Liver (tissue), 8 donors: ENCODE measurements at regions not wholly inside any gene's neighbourhood (a gene's known extent, or its start where the extent isn't known, plus 50 kb on each side); places are given as distances from the start of the nearest gene placed in this dataset.

Experiments
- DNase-seq: peaks from one replicate; pipeline ENCODE4 v3.0.0-alpha.2; 2017; ENCODE audit warnings: low spot score
- H3K27ac ChIP-seq, 2 donors: one replicate each; pipeline ENCODE4 v1.7.0; 2013; ENCODE audit warnings: inconsistent platforms in 2 of 2, low read length in 2 of 2, control low read depth in 1 of 2, low read depth in 1 of 2, mild to moderate bottlenecking in 1 of 2
- H3K27me3 ChIP-seq, 4 donors: one replicate each; pipeline versions ENCODE4 v1.6.1 to v1.7.0; 2013; ENCODE audit warnings: low read length in 3 of 4, inconsistent platforms in 1 of 4, mild to moderate bottlenecking in 1 of 4, moderate library complexity in 1 of 4; ENCODE audit not compliant: control insufficient read depth in 4 of 4, insufficient read depth in 4 of 4
- H3K36me3 ChIP-seq, 4 donors: one replicate each; pipeline versions ENCODE4 v1.6.1 to v1.7.0; 2013; ENCODE audit warnings: low read length in 3 of 4, mild to moderate bottlenecking in 3 of 4, low read depth in 1 of 4, moderate library complexity in 1 of 4; ENCODE audit not compliant: control insufficient read depth in 4 of 4, insufficient read depth in 3 of 4
- H3K4me1 ChIP-seq, 4 donors: one replicate each; pipeline versions ENCODE4 v1.6.1 to v1.7.0; 2013; ENCODE audit warnings: low read length in 3 of 4, mild to moderate bottlenecking in 3 of 4, moderate library complexity in 1 of 4; ENCODE audit not compliant: control insufficient read depth in 4 of 4, insufficient read depth in 4 of 4
- H3K4me3 ChIP-seq, 3 donors: one replicate each; pipeline versions ENCODE4 v1.6.1 to v1.7.0; 2013; ENCODE audit warnings: low read length in 3 of 3, control low read depth in 1 of 3, low read depth in 1 of 3, mild to moderate bottlenecking in 1 of 3
- H3K9ac ChIP-seq, 2 donors: one replicate each; pipeline ENCODE4 v1.7.0; 2013; ENCODE audit warnings: low read length in 2 of 2, mild to moderate bottlenecking in 2 of 2, moderate library complexity in 2 of 2, control low read depth in 1 of 2, low read depth in 1 of 2
- H3K9me3 ChIP-seq, 4 donors: one replicate each; pipeline versions ENCODE4 v1.6.1 to v1.7.0; 2013; ENCODE audit warnings: low read length in 3 of 4; ENCODE audit not compliant: control insufficient read depth in 4 of 4
- ATF3 ChIP-seq: IDR thresholded peaks from 2 replicates; pipeline ENCODE4 v1.6.1; 2016; ENCODE audit warnings: antibody characterized with exemption
- CTCF ChIP-seq: fragments of 150-350 bp; IDR thresholded peaks from 2 replicates; pipeline ENCODE4 v1.5.1; 2017; ENCODE audit warnings: improper control_type of control experiment, low read depth, low read length; ENCODE audit not compliant: missing input control
- EGR1 ChIP-seq, 2 donors: IDR thresholded peaks; 2 replicates each; pipeline ENCODE4 v1.6.1; 2016 to 2018; ENCODE audit warnings: antibody characterized with exemption in 2 of 2, low read depth in 2 of 2
- FOXA1 ChIP-seq: IDR thresholded peaks from 2 replicates; pipeline ENCODE4 v1.6.1; 2016; ENCODE audit warnings: antibody characterized with exemption
- FOXA2 ChIP-seq: IDR thresholded peaks from 2 replicates; pipeline ENCODE4 v1.6.1; 2016; ENCODE audit warnings: antibody characterized with exemption
- GABPA ChIP-seq, 2 donors: IDR thresholded peaks in 1 of 2; conservative IDR thresholded peaks in 1 of 2; 2 replicates each; pipeline ENCODE4 v1.6.1; 2016; ENCODE audit warnings: antibody characterized with exemption in 2 of 2, mild to moderate bottlenecking in 1 of 2, moderate library complexity in 1 of 2
- HNF4A ChIP-seq, 2 donors: conservative IDR thresholded peaks; 2 replicates each; pipeline ENCODE4 v1.6.1; 2016; ENCODE audit warnings: antibody characterized with exemption in 2 of 2, mild to moderate bottlenecking in 2 of 2
- HNF4G ChIP-seq: IDR thresholded peaks from 2 replicates; pipeline ENCODE4 v1.6.1; 2016; ENCODE audit warnings: antibody characterized with exemption
- JUND ChIP-seq, 2 donors: IDR thresholded peaks; 2 replicates each; pipeline ENCODE4 v1.6.1; 2016; ENCODE audit warnings: antibody characterized with exemption in 2 of 2
- MAX ChIP-seq: IDR thresholded peaks from 2 replicates; pipeline ENCODE4 v1.6.1; 2016; ENCODE audit warnings: antibody characterized with exemption
- NR2F2 ChIP-seq: IDR thresholded peaks from 2 replicates; pipeline ENCODE4 v1.6.1; 2016; ENCODE audit warnings: antibody characterized with exemption
- RAD21 ChIP-seq, 2 donors: IDR thresholded peaks; 2 replicates each; pipeline ENCODE4 v1.6.1; 2016; ENCODE audit warnings: antibody characterized with exemption in 2 of 2, mild to moderate bottlenecking in 2 of 2
- REST ChIP-seq: IDR thresholded peaks from 2 replicates; pipeline ENCODE4 v1.6.1; 2016; ENCODE audit warnings: antibody characterized with exemption, mild to moderate bottlenecking
- RXRA ChIP-seq, 2 donors: IDR thresholded peaks; 2 replicates each; pipeline ENCODE4 v1.6.1; 2017 to 2018; ENCODE audit warnings: antibody characterized with exemption in 2 of 2, mild to moderate bottlenecking in 1 of 2
- SP1 ChIP-seq: IDR thresholded peaks from 2 replicates; pipeline ENCODE4 v1.6.1; 2018; ENCODE audit warnings: antibody characterized with exemption, mild to moderate bottlenecking
- TAF1 ChIP-seq: conservative IDR thresholded peaks from 2 replicates; pipeline ENCODE4 v1.6.1; 2016; ENCODE audit warnings: antibody characterized with exemption, mild to moderate bottlenecking
- YY1 ChIP-seq: IDR thresholded peaks from 2 replicates; pipeline ENCODE4 v1.6.1; 2016; ENCODE audit warnings: antibody characterized with exemption, mild to moderate bottlenecking
- ZBTB33 ChIP-seq: IDR thresholded peaks from 2 replicates; pipeline ENCODE4 v1.6.1; 2016; ENCODE audit warnings: antibody characterized with exemption
- WGBS: extraction: QIAGEN DNeasy Blood & Tissue Kit; methylation state at CpG from one replicate; pipeline ENCODE4 v1.1.7; 2013; 5-methylcytosine and 5-hydroxymethylcytosine counted together
- donor health status: healthy.
- donor health status: healthy.
- donor health status: healthy.
- donor health status: healthy.
- donor health status: healthy.

- TF ChIP-seq ATF3 (no peak), RXRA (IDR thresholded peaks at IDR 0.05) (no peak), CTCF (no peak), HNF4G (no peak), FOXA1 (no peak), YY1 (no peak), FOXA2 (no peak), REST (no peak), ZBTB33 (no peak), NR2F2 (no peak), TAF1 (no peak), HNF4A (conservative IDR thresholded peaks at IDR 0.05) (no peak), SP1 (no peak), JUND (IDR thresholded peaks at IDR 0.05) (no peak), MAX (no peak), EGR1 (IDR thresholded peaks at IDR 0.05; ENCODE audit: low read depth in 2 of 2) (no peak), RAD21 (IDR thresholded peaks at IDR 0.05) (no peak), GABPA (IDR thresholded peaks at IDR 0.05 in 1 of 2, conservative IDR thresholded peaks at IDR 0.05 in 1 of 2) (no peak)
- 77% methylated on average over 2 of the region's 2 CpGs for whole genome bisulfite sequencing
- Histone ChIP-seq H3K27me3 (no peaks in the 10 kb centered on the region), H3K36me3 (no peaks in the 10 kb centered on the region), H3K9me3 (peaks cover 0 to 5% (median 3%) of the 10 kb centered on the region in 4 donors), H3K4me3 (no peak overlapping the region), H3K9ac (no peak overlapping the region), H3K4me1 (no peaks in the 10 kb centered on the region), H3K27ac (no peak overlapping the region)
- DNase-seq, result no peak
Observed at GRCh38 chr19:28074773-28075172, 1138.2 kb downstream of the UQCRFS1 start.

GRCh38 chr19:28067882-28068281, 1145.1 kb downstream of the UQCRFS1 start:
- TF ChIP-seq ZBTB33, result no peak
- Histone ChIP-seq H3K9ac (no peak overlapping the region), H3K36me3 (no peaks in the 10 kb centered on the region), H3K27ac (no peak overlapping the region), H3K27me3 (no peaks in the 10 kb centered on the region), H3K9me3 (peaks cover 0 to 2% (median under 1%) of the 10 kb centered on the region in 4 donors), H3K4me3 (no peak overlapping the region), H3K4me1 (no peaks in the 10 kb centered on the region)
- DNase-seq, result no peak
- 47% methylated on average over 2 of the region's 2 CpGs for WGBS
